NCI-H2196 treated with DMSO at 0.1 percent for 48 hours (cell line): ENCODE measurements at regions not wholly inside any gene's neighbourhood (a gene's known extent, or its start where the extent isn't known, plus 50 kb on each side); places are given as distances from the start of the nearest gene placed in this dataset.

Experiments
- DNase-seq: peaks from one replicate; lab custom pipeline; 2025; ENCODE audit not compliant: unreplicated experiment; lab: John Stamatoyannopoulos, UW

DNA sequence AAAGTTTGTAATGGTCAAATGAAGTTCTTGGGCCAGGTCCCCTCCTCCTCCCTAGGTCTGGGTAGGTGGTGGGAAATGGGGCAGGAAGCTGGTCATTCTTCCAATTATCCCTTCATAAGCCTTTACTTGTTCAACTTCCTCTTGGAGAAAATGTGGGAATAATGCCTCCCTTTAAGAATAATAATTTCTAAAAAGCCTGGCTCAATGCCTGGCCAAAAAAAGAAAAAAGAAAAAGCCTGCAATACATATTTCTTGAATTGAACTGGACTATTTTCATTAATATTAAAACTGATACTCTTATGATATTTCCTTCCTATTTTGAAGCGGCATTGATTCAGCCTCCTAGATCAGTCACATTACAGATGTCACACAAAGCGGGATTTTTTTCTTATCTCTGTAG lies 600.9 kb downstream of the CCDC171 start:
- no peak for DNase-seq

DNA sequence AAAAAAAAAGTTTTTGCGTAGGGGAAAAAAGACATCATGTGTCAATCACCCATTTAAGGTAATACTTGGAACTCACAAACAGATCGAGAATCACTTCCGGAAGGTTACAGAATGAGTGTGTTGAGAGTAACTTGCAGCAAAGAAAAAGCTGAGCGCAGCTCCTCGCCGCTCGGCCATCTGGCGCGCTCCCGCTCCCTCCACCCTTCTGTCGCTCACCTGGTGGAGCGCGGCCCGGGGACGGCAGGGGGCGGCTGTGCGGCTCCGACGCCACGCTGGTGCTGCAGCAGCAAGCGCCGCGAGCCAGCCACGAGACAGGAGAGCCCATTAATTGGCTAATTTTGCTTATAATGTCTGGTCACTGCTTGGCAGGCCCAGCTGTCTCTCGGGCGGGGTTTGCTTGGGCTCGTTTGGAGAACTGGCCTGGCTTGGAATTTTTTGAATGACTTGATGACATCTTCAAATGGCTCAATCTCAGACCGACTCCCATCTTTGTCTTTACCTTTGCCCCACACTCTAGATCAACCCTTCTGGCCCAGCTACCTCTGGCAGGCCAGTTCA lies 601.8 kb downstream of the CCDC171 start:
- DNase-seq = no peak

DNA sequence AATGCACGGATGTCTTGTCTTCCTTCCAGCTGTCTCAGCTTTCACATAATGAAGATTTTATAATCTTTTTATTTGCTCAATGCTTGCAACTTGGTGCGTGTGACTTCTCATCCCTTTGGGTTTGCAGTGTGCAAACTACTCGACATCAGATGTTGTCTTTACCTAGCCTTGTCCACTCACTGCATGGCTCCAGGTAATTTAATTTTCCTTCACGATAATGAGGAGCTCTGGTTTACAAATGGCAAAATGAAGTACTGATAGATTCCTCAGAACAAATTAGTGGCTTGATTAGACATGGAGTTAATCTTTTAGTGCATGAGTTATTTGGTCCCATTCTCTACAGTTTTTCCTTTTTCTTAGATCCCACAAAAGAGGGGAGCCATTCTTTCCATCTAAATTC lies 603.0 kb downstream of the CCDC171 start:
- DNase-seq = no peak

- no peak for DNase-seq
These were observed 604.4 kb downstream of the CCDC171 start for GRCh38 chr9:16157216-16157615.

DNA sequence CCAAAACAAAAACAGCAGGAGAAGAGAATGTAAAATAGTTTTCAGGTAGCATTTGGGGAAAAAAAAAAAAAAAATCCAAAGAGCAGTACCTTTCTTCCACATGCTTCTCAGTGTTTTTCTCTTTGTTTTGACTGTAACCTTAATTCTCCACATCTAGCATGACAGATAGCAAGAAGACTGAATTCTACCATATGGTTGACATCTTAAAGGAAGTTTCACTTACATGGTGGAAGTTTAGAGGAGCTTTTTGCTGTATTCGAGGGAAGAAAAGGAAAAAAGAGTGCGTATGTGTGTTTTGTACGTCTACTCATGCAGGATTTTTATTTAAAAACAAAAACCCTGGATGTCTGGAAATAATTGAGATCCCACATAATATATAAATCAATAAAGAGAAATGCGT lies 604.8 kb downstream of the CCDC171 start:
- DNase-seq = no peak

GRCh38 chr9:16158093-16158492 lies 605.2 kb downstream of the CCDC171 start:
- no peak for DNase-seq

DNA sequence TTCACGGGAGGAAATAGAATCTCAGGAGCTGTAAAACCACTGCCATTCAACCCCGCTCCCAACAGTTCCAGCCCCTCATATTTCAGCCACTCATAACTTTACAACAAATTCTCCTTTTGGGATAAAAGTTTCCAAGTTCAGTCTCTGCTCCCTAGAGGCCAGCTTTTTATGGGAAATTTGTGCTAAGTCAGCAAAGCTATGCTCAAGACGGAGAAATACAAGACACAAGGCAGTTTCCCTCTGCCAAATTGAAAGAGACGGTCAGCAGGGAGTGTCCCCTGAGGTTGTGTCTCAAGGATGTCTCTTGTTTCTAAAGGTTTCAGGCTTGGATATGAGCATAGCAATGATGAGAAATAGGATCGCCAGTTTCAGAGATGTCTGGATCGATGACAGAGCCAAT lies 608.6 kb downstream of the CCDC171 start:
- no peak for DNase-seq

- no peak for DNase-seq
These were observed 617.3 kb downstream of the CCDC171 start for GRCh38 chr9:16170119-16170518.

- DNase-seq = no peak
These were observed 619.1 kb downstream of the CCDC171 start for GRCh38 chr9:16171911-16172310.

- DNase-seq = no peak
These were observed 620.0 kb downstream of the CCDC171 start for GRCh38 chr9:16172796-16173195.

DNA sequence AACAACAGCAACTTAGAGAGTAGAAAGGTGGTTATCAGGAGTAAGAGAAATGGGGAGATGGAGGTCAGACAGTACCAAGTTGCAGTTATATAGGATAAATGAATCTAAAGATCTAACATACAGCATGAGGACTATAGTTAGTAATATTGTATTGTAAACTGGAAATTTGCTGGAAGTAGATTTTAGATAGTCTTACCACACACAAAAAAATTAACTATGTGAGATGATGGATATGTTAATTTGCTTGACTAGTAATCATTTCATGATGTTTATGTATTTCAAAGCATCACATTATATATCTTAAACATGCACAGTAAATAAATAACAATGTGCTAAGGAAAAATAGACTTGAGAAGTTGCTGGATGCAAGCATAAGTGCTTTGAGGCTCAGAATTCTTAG lies 622.1 kb downstream of the CCDC171 start:
- DNase-seq = no peak

DNA sequence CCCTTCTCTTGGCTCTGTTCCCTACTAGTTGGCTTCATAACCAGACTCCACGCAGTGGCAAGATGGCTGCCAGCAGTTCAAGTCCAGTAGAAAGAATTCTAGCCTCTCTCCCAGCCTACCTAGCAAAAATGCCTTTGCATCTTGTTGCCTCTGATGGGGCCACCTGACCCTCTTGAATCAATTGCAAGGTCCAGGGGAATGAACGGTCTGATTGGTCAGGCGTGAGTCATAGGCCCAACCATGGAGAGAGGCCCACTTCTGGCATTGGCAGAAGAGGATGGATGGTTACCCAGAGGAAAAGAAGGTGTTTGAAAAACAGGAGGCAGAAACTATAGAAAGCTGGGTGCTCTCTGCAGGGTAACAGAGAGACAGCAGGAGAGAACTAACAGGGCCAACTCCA lies 622.6 kb downstream of the CCDC171 start:
- no peak for DNase-seq

DNA sequence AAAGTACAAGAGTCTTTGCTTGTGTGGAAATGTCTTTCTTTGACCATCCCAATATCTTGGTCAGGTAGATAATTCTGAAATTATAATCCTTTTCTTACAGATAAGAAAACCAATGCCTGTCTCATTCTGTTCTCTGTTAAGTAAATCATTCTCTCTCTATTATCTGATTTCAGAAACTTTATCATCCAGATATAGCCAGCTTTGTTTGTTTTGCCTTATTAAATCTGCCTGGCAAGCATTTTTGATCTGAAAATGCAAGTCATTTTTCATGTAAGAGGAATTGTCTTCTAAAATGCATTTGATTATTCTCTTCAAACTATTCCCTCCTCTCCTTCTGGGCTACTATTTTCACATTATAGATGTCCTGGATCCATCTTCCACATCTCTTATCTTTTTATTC lies 625.5 kb downstream of the CCDC171 start:
- DNase-seq = no peak

DNA sequence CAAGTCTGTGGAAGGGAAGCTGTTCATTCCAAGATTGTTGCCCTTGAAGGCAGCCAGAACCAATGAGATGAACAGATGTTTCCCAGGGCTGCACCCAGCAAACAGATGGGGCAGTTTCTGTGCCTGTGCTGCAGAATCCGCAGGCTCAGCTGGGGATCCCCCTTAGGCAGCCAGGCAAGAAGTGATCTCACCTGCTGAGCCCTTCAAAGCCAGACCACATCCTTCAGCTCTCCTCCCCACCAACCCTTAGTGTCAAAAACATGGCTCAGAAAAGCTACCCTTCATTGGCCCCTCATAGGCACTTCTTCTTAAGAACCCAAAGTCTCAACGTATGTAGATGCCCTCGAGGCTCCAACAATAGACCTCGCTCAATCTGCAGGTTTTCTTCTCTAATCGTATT lies 626.7 kb downstream of the CCDC171 start:
- DNase-seq = no peak

- DNase-seq = no peak
These were observed 627.2 kb downstream of the CCDC171 start for GRCh38 chr9:16180091-16180490.

GRCh38 chr9:16180546-16180945 lies 627.7 kb downstream of the CCDC171 start:
- DNase-seq = no peak

DNA sequence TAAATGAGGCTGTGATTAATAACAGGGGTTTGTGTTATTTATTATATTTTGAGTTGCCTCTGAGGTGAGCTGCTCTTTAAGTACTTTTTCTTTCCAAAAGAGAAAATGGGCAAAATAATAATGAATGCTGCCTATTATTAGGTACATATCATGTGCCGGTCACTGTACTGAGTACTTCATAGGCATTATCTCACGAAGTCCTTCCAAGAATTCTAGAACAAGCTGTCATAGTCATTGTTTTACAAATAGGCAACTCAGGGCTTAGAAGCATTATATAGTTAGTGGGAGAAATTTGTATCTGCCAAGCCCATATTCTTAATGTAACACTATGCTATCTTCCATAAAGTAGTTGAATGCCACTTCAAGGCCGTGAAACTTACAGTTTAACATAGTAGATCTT lies 628.7 kb downstream of the CCDC171 start:
- no peak for DNase-seq

DNA sequence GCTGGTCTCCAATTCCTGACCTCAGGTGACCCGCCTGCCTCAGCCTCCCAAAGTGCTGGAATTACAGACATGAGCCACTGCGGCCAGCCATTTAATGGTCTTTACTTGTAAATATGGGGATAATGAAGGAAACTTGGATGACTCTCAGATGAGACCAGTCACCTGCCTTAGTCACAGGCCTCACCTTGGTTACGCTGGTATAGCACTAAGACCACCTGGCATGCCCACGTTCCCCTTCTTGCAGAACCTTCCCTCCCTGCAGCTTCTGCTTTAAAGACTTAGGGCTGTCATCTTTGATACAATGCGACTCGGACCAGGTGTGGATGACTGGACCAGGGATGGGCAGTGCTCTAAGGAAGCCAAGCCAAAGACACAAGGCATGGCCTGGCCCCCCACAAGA lies 629.9 kb downstream of the CCDC171 start:
- no peak for DNase-seq

GRCh38 chr9:16184964-16185646 lies 632.3 kb downstream of the CCDC171 start:
- DNase-seq = no peak

GRCh38 chr9:16191191-16191590 lies 638.3 kb downstream of the CCDC171 start:
- no peak for DNase-seq

DNA sequence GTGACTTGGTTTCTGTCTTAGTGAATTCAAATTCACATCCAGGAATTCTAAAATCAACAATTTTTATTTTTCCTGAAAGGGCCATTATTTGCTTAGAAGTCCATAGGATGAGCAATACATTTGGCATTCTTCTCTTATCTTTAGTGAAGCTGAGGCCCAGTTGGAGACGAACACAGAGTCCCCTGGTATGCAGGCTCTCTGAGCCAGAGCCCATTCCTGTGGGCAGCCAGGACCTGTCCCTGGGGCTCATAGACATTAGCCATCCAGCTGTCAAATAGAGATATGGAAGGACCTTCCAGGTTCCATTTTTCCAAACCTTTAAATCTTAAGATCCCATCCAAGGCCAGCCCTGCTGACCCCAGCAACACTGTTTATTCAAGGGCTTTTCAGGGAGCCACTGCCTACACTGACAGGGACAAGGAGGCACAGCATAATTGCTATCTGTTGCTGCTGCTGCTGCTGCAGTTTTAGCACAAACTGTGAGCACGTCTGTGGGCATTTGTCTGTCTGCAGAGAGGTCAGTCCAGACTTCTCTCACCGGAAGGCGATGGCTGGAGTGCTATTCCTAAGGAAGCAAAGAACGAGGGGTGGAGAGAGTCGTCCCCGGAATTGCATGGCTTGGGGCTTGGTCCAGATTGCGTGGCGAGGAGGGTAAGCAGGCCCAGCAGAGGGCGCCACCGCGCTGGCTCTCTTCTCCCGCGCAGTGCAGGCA lies 639.0 kb downstream of the CCDC171 start:
- peak; percentile 10 for DNase-seq

DNA sequence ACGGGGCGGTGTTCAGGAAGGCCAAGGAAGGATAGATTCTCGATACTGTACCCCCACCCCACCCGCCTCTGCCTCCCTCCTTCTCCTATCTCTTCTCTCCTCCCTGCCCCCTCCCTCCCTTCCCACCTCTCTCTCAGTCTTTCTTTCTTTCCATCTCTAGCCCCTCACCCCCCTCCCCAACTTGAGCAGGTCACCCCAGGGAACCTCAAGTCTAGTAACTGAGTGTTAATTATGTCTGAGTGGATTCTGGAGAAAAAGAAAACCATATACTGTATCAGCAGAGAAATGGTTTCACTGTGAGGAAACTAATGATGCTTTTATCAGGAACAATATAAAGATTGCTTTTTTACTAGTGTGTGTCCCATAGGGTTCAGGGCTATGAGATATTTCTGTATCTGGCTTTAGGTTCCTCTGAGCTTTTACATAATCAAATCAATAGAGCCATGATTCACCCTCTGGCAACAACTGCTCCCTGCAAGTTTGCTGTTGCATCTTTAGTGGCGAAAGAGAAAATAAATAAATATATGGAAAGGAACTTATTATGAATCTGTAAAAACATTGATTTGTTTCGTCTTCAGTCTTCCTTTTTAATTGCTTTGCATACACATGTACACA lies 639.7 kb downstream of the CCDC171 start:
- DNase-seq = no peak
